HEK293 (cell line): ENCODE measurements at regions not wholly inside any gene's neighbourhood (a gene's known extent, or its start where the extent isn't known, plus 50 kb on each side); places are given as distances from the start of the nearest gene placed in this dataset.

Source experiments
- CTCF ChIA-PET: fragments of 350-600 bp; formaldehyde crosslinking; extraction: SDS; loops from one replicate; lab custom pipeline; 2021; ENCODE audit warnings: antibody characterized with exemption; lab: Yijun Ruan, JAX
- POLR2A ChIA-PET: fragments of 300-600 bp; formaldehyde crosslinking; extraction: SDS; loops from one replicate; lab custom pipeline; 2020; ENCODE audit warnings: antibody characterized with exemption, inconsistent platforms; lab: Yijun Ruan, JAX
- H3K27ac ChIP-seq: fragments of 200-500 bp; sonication (Bioruptor generic); 2 replicates; pipeline ENCODE4 v1.5.1; 2014; ENCODE audit warnings: low read depth, low read length, control low read depth, inconsistent platforms; ENCODE audit errors: extremely low read depth
- H3K36me3 ChIP-seq, 2 experiments: fragments of 200-500 bp in 1 of 2; sonication (Bioruptor generic) in 1 of 2; 1 replicate in 1 of 2; 2 replicates in 1 of 2; pipeline ENCODE4 v1.5.1; 2014 to 2017; ENCODE audit warnings: inconsistent platforms in 2 of 2, low read length in 2 of 2; ENCODE audit not compliant: control insufficient read depth in 2 of 2, insufficient read depth in 1 of 2
- H3K4me1 ChIP-seq: fragments of 200-500 bp; sonication (Bioruptor generic); 2 replicates; pipeline ENCODE4 v1.5.1; 2014; ENCODE audit warnings: mild to moderate bottlenecking, low read length, inconsistent platforms; ENCODE audit not compliant: control insufficient read depth, insufficient read depth
- H3K4me3 ChIP-seq: 2 replicates; pipeline ENCODE4 v1.5.1; 2011; ENCODE audit warnings: low read depth, mild to moderate bottlenecking, control low read depth, low read length, moderate library complexity
- H3K9me3 ChIP-seq: fragments of 200-500 bp; sonication (Bioruptor generic); 2 replicates; pipeline ENCODE4 v1.5.1; 2014; ENCODE audit warnings: low read depth, low read length, inconsistent platforms; ENCODE audit not compliant: control insufficient read depth, insufficient read depth
- BCL11A ChIP-seq: fragments of 450-650 bp; formaldehyde crosslinking; IDR thresholded peaks from 2 replicates; pipeline ENCODE4 v1.5.1; 2016; ENCODE audit warnings: low read depth, missing biosample characterization, missing genetic modification characterization
- EGR2 ChIP-seq: fragments of 450-650 bp; formaldehyde crosslinking; IDR thresholded peaks from 2 replicates; pipeline ENCODE4 v1.5.1; 2016; ENCODE audit warnings: low read depth, missing biosample characterization, missing genetic modification characterization
- GFI1B ChIP-seq: fragments of 450-650 bp; formaldehyde crosslinking; IDR thresholded peaks from 2 replicates; pipeline ENCODE4 v1.5.1; 2016; ENCODE audit warnings: missing biosample characterization, missing genetic modification characterization
- GLIS1 ChIP-seq: fragments of 450-650 bp; formaldehyde crosslinking; IDR thresholded peaks from 2 replicates; pipeline ENCODE4 v1.5.1; 2016; ENCODE audit warnings: missing biosample characterization, missing genetic modification characterization
- HOXA7 ChIP-seq: sonication (generic); formaldehyde crosslinking; IDR thresholded peaks from 2 replicates; pipeline ENCODE4 v1.8.1; 2022; ENCODE audit warnings: missing genetic modification reagents, borderline replicate concordance
- KLF16 ChIP-seq: fragments of 450-650 bp; formaldehyde crosslinking; IDR thresholded peaks from 2 replicates; pipeline ENCODE4 v1.5.1; 2017; ENCODE audit warnings: missing biosample characterization, missing genetic modification characterization
- REPIN1 ChIP-seq: fragments of 450-650 bp; formaldehyde crosslinking; IDR thresholded peaks from 2 replicates; pipeline ENCODE4 v1.5.1; 2017; ENCODE audit warnings: missing biosample characterization, missing genetic modification characterization, low read depth
- SALL2 ChIP-seq: fragments of 450-650 bp; formaldehyde crosslinking; IDR thresholded peaks from 2 replicates; pipeline ENCODE4 v1.5.0; 2017; ENCODE audit warnings: missing biosample characterization, mild to moderate bottlenecking, missing genetic modification characterization, borderline replicate concordance
- SP3 ChIP-seq: fragments of 450-650 bp; formaldehyde crosslinking; IDR thresholded peaks from 2 replicates; pipeline ENCODE4 v1.5.1; 2016; ENCODE audit warnings: missing biosample characterization, missing genetic modification characterization
- YY1 ChIP-seq: fragments of 450-650 bp; formaldehyde crosslinking; IDR thresholded peaks from 2 replicates; pipeline ENCODE4 v1.5.1; 2018; ENCODE audit warnings: missing biosample characterization, missing genetic modification characterization
- ZBTB1 ChIP-seq: fragments of 450-650 bp; formaldehyde crosslinking; IDR thresholded peaks from 2 replicates; pipeline ENCODE4 v1.5.1; 2016; ENCODE audit warnings: missing biosample characterization, missing genetic modification characterization
- ZNF24 ChIP-seq: fragments of 450-650 bp; formaldehyde crosslinking; IDR thresholded peaks from 2 replicates; pipeline ENCODE4 v1.5.1; 2016; ENCODE audit warnings: missing biosample characterization, missing genetic modification characterization
- ZXDB ChIP-seq: fragments of 450-650 bp; formaldehyde crosslinking; IDR thresholded peaks from 2 replicates; pipeline ENCODE4 v1.5.1; 2016; ENCODE audit warnings: missing biosample characterization, missing genetic modification characterization
- TF ChIP-seq, protein P1 (sequence below): fragments of 450-650 bp; formaldehyde crosslinking; IDR thresholded peaks from 2 replicates; pipeline ENCODE4 v1.5.1; 2017; ENCODE audit warnings: missing biosample characterization, missing genetic modification characterization
- TF ChIP-seq, protein P2 (sequence below): fragments of 450-650 bp; formaldehyde crosslinking; IDR thresholded peaks from 2 replicates; pipeline ENCODE4 v1.5.0; 2017; ENCODE audit warnings: missing biosample characterization, missing genetic modification characterization, borderline replicate concordance
- TF ChIP-seq, protein P3 (sequence below): fragments of 450-650 bp; formaldehyde crosslinking; IDR thresholded peaks from 2 replicates; pipeline ENCODE4 v1.5.1; 2016; ENCODE audit warnings: missing biosample characterization, missing genetic modification characterization
- TF ChIP-seq, protein P4 (sequence below): fragments of 450-650 bp; formaldehyde crosslinking; IDR thresholded peaks from 2 replicates; pipeline ENCODE4 v1.5.1; 2017; ENCODE audit warnings: missing biosample characterization, missing genetic modification characterization

DNA sequence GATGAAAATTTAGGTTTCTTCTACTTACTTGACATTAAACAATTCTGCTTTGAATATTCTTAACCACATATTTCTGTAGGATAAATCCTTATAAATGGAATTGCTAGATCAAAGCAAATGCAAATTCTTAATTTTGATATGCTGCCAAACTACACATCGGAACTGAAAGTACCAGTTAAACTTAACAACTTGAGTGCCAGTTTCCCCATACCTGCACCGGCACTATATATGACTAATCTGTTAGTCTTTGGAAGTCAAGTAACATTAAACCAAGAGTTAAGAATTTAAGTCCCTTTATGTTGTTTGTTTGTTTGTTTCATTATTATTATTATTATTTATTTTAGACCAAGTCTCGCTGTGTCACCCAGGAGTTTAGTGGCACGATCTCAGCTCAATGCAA, 103.9 kb upstream of the AKAP13 start:
- no peak overlapping the region for H3K4me3 ChIP-seq
- ChIA-PET CTCF (interaction anchor here (3.6 kb wide), 1 partner anchor 13 kb away, joined by 21 read pairs; no protein-coding TSS in a partner anchor), POLR2A (no interaction called here)
- no peaks in the 10 kb centered on the region for H3K9me3 ChIP-seq
- TF ChIP-seq HOXA7 (CRISPR knock-in tag) (no peak), EGR2 (tag by site-specific recombination) (no peak), GFI1B (no peak)
- TF ChIP-seq, protein P1, sequence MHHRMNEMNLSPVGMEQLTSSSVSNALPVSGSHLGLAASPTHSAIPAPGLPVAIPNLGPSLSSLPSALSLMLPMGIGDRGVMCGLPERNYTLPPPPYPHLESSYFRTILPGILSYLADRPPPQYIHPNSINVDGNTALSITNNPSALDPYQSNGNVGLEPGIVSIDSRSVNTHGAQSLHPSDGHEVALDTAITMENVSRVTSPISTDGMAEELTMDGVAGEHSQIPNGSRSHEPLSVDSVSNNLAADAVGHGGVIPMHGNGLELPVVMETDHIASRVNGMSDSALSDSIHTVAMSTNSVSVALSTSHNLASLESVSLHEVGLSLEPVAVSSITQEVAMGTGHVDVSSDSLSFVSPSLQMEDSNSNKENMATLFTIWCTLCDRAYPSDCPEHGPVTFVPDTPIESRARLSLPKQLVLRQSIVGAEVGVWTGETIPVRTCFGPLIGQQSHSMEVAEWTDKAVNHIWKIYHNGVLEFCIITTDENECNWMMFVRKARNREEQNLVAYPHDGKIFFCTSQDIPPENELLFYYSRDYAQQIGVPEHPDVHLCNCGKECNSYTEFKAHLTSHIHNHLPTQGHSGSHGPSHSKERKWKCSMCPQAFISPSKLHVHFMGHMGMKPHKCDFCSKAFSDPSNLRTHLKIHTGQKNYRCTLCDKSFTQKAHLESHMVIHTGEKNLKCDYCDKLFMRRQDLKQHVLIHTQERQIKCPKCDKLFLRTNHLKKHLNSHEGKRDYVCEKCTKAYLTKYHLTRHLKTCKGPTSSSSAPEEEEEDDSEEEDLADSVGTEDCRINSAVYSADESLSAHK (tag by site-specific recombination), result no peak
- H3K27ac ChIP-seq, result no peak overlapping the region
- no peaks in the 10 kb centered on the region for H3K36me3 ChIP-seq
- no peaks in the 10 kb centered on the region for H3K4me1 ChIP-seq

DNA sequence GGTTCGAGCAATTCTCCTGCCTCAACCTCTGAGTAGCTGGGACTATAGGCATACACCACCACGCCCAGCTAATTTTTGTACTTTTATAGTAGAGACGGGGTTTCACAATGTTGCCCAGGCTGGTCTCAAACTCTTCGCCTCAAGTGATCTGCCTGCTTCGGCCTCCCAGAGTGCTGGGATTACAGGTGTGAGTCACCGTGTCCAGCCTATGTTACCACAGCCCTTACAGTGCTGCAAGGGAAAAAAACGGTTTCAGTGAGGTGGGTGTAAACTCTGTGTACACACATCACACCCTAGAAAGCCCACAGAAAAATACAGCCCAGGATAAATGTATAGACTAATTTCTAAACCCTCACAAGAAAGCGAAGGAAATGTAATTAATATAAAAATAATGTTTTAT, 103.5 kb upstream of the AKAP13 start:
- CTCF ChIA-PET, result interaction anchor here (1.4 to 3.6 kb wide), 2 partner anchors 13 to 17 kb away, joined by 3 to 21 read pairs; no protein-coding TSS in a partner anchor

More for the DNA sequence above, 103.5 kb upstream of the AKAP13 start:
- Histone ChIP-seq H3K36me3 (no peaks in the 10 kb centered on the region), H3K9me3 (no peaks in the 10 kb centered on the region), H3K4me3 (no peak overlapping the region), H3K27ac (no peak overlapping the region), H3K4me1 (no peaks in the 10 kb centered on the region)
- TF ChIP-seq GLIS1 (no peak), ZBTB1 (tag by site-specific recombination) (no peak), BCL11A (no peak), ZXDB (tag by site-specific recombination) (no peak), KLF16 (tag by site-specific recombination) (no peak), ZNF24 (tag by site-specific recombination) (no peak), YY1 (tag by site-specific recombination) (no peak), SALL2 (tag by site-specific recombination) (no peak), REPIN1 (tag by site-specific recombination) (no peak), SP3 (tag by site-specific recombination) (no peak)
- TF ChIP-seq, protein P2, sequence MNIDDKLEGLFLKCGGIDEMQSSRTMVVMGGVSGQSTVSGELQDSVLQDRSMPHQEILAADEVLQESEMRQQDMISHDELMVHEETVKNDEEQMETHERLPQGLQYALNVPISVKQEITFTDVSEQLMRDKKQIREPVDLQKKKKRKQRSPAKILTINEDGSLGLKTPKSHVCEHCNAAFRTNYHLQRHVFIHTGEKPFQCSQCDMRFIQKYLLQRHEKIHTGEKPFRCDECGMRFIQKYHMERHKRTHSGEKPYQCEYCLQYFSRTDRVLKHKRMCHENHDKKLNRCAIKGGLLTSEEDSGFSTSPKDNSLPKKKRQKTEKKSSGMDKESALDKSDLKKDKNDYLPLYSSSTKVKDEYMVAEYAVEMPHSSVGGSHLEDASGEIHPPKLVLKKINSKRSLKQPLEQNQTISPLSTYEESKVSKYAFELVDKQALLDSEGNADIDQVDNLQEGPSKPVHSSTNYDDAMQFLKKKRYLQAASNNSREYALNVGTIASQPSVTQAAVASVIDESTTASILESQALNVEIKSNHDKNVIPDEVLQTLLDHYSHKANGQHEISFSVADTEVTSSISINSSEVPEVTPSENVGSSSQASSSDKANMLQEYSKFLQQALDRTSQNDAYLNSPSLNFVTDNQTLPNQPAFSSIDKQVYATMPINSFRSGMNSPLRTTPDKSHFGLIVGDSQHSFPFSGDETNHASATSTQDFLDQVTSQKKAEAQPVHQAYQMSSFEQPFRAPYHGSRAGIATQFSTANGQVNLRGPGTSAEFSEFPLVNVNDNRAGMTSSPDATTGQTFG (tag by site-specific recombination), result no peak
- TF ChIP-seq, protein P3, sequence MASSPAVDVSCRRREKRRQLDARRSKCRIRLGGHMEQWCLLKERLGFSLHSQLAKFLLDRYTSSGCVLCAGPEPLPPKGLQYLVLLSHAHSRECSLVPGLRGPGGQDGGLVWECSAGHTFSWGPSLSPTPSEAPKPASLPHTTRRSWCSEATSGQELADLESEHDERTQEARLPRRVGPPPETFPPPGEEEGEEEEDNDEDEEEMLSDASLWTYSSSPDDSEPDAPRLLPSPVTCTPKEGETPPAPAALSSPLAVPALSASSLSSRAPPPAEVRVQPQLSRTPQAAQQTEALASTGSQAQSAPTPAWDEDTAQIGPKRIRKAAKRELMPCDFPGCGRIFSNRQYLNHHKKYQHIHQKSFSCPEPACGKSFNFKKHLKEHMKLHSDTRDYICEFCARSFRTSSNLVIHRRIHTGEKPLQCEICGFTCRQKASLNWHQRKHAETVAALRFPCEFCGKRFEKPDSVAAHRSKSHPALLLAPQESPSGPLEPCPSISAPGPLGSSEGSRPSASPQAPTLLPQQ, result no peak
- TF ChIP-seq, protein P4, sequence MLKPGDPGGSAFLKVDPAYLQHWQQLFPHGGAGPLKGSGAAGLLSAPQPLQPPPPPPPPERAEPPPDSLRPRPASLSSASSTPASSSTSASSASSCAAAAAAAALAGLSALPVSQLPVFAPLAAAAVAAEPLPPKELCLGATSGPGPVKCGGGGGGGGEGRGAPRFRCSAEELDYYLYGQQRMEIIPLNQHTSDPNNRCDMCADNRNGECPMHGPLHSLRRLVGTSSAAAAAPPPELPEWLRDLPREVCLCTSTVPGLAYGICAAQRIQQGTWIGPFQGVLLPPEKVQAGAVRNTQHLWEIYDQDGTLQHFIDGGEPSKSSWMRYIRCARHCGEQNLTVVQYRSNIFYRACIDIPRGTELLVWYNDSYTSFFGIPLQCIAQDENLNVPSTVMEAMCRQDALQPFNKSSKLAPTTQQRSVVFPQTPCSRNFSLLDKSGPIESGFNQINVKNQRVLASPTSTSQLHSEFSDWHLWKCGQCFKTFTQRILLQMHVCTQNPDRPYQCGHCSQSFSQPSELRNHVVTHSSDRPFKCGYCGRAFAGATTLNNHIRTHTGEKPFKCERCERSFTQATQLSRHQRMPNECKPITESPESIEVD (tag by site-specific recombination), result no peak
- POLR2A ChIA-PET, result no interaction called here
